Astrocyte (in vitro differentiated cells and primary cell): ENCODE measurements at regions not wholly inside any gene's neighbourhood (a gene's known extent, or its start where the extent isn't known, plus 50 kb on each side); places are given as distances from the start of the nearest gene placed in this dataset.

Source experiments
- CTCF ChIP-seq: IDR thresholded peaks from 2 replicates; pipeline ENCODE4 v1.5.1; 2011; ENCODE audit warnings: low read depth, mild to moderate bottlenecking, inconsistent platforms, low read length, moderate library complexity; ENCODE audit not compliant: insufficient read depth
- EZH2 ChIP-seq: IDR thresholded peaks from 2 replicates; pipeline ENCODE4 v1.6.1; 2012; ENCODE audit warnings: mild to moderate bottlenecking, low read length, inconsistent platforms; ENCODE audit not compliant: insufficient read depth

- TF ChIP-seq CTCF (no peak), EZH2 (no peak)
Measured at GRCh38 chrY:17330733-17331132, 549.3 kb downstream of the CDY2B start.
